ENCODE measurements at regions not wholly inside any gene's neighbourhood (a gene's known extent, or its start where the extent isn't known, plus 50 kb on each side); places are given as distances from the start of the nearest gene placed in this dataset.

GRCh38 chr5:92364986-92365550, 982.0 kb upstream of the ARRDC3 start:
- peaks cover 0 to 3% of the 10 kb centered on the region in 2 experiments for H3K9me3 ChIP-seq (ENCODE audit: control insufficient read depth in 2 of 2, low read length in 2 of 2)
- no peak overlapping the region for H3K4me3 ChIP-seq (ENCODE audit: low read depth, low read length)
- ATAC-seq (ENCODE audit: low read depth in 2 of 2) = no peak
- no peaks in the 10 kb centered on the region for H3K27me3 Mint-ChIP-seq
- H3K36me3 ChIP-seq (ENCODE audit: control insufficient read depth, insufficient read depth, low read length) = no peaks in the 10 kb centered on the region
- peaks cover 2 to 16% (median 6%) of the 10 kb centered on the region in 7 donors for H3K9me3 Mint-ChIP-seq
- no peaks in the 10 kb centered on the region for H3K4me1 Mint-ChIP-seq
- H3K27ac Mint-ChIP-seq = no peak overlapping the region
- no peak for DNase-seq
- no peak overlapping the region for H3K4me3 Mint-ChIP-seq
- no peaks in the 10 kb centered on the region for H3K4me1 ChIP-seq (ENCODE audit: control insufficient read depth, insufficient read depth, low read length, poor library complexity, severe bottlenecking)
- no peaks in the 10 kb centered on the region for H3K27me3 ChIP-seq (ENCODE audit: control insufficient read depth, insufficient read depth, low read length)
- H3K27ac ChIP-seq (ENCODE audit: insufficient read depth, low read length, poor library complexity, severe bottlenecking) = no peak overlapping the region
- no peaks in the 10 kb centered on the region for H3K36me3 Mint-ChIP-seq

GRCh38 chr5:92353107-92354030, 970.3 kb upstream of the ARRDC3 start:
- Histone ChIP-seq H3K36me3 (ENCODE audit: control insufficient read depth, insufficient read depth, low read length) (no peaks in the 10 kb centered on the region), H3K4me1 (ENCODE audit: control insufficient read depth, insufficient read depth, low read length, poor library complexity, severe bottlenecking) (no peaks in the 10 kb centered on the region), H3K27me3 (ENCODE audit: control insufficient read depth, insufficient read depth, low read length) (no peaks in the 10 kb centered on the region), H3K9me3 (ENCODE audit: control insufficient read depth in 2 of 2, low read length in 2 of 2) (no peaks in the 10 kb centered on the region), H3K4me3 (ENCODE audit: low read depth, low read length) (no peak overlapping the region), H3K27ac (ENCODE audit: insufficient read depth, low read length, poor library complexity, severe bottlenecking) (no peak overlapping the region)
- H3K36me3 Mint-ChIP-seq = no peaks in the 10 kb centered on the region
- peaks cover 4 to 19% (median 8%) of the 10 kb centered on the region in 7 donors for H3K9me3 Mint-ChIP-seq
- no peak overlapping the region for H3K27ac Mint-ChIP-seq
- DNase-seq (no peak), ATAC-seq (ENCODE audit: low read depth in 2 of 2) (no peak)
- H3K4me1 Mint-ChIP-seq = no peaks in the 10 kb centered on the region
- no peak overlapping the region for H3K4me3 Mint-ChIP-seq
- no peaks in the 10 kb centered on the region for H3K27me3 Mint-ChIP-seq

- Mint-ChIP-seq H3K27me3 (no peaks in the 10 kb centered on the region), H3K36me3 (no peaks in the 10 kb centered on the region), H3K9me3 (peaks cover 0 to 5% (median 2%) of the 10 kb centered on the region in 7 donors), H3K4me3 (no peak overlapping the region), H3K4me1 (no peaks in the 10 kb centered on the region), H3K27ac (no peak overlapping the region)
- H3K4me1 ChIP-seq (ENCODE audit: control insufficient read depth, insufficient read depth, low read length, poor library complexity, severe bottlenecking) = no peaks in the 10 kb centered on the region
- H3K9me3 ChIP-seq (ENCODE audit: control insufficient read depth in 2 of 2, low read length in 2 of 2) = no peaks in the 10 kb centered on the region
- H3K27me3 ChIP-seq (ENCODE audit: control insufficient read depth, insufficient read depth, low read length) = no peaks in the 10 kb centered on the region
- no peak overlapping the region for H3K4me3 ChIP-seq (ENCODE audit: low read depth, low read length)
- no peak overlapping the region for H3K27ac ChIP-seq (ENCODE audit: insufficient read depth, low read length, poor library complexity, severe bottlenecking)
- DNase-seq (no peak), ATAC-seq (ENCODE audit: low read depth in 2 of 2) (no peak)
- no peaks in the 10 kb centered on the region for H3K36me3 ChIP-seq (ENCODE audit: control insufficient read depth, insufficient read depth, low read length)
Measured at GRCh38 chr5:92337772-92338234, 954.7 kb upstream of the ARRDC3 start.

GRCh38 chr5:92332039-92332438, 948.9 kb upstream of the ARRDC3 start:
- no peaks in the 10 kb centered on the region for H3K27me3 Mint-ChIP-seq
- Histone ChIP-seq H3K4me1 (ENCODE audit: control insufficient read depth, insufficient read depth, low read length, poor library complexity, severe bottlenecking) (no peaks in the 10 kb centered on the region), H3K27me3 (ENCODE audit: control insufficient read depth, insufficient read depth, low read length) (no peaks in the 10 kb centered on the region), H3K36me3 (ENCODE audit: control insufficient read depth, insufficient read depth, low read length) (no peaks in the 10 kb centered on the region), H3K9me3 (ENCODE audit: control insufficient read depth in 2 of 2, low read length in 2 of 2) (no peaks in the 10 kb centered on the region), H3K27ac (ENCODE audit: insufficient read depth, low read length, poor library complexity, severe bottlenecking) (no peak overlapping the region), H3K4me3 (ENCODE audit: low read depth, low read length) (no peak overlapping the region)
- H3K27ac Mint-ChIP-seq = no peak overlapping the region
- H3K9me3 Mint-ChIP-seq = peaks cover 0 to 4% (median 2%) of the 10 kb centered on the region in 7 donors
- no peak for DNase-seq
- no peaks in the 10 kb centered on the region for H3K4me1 Mint-ChIP-seq
- no peak for ATAC-seq (ENCODE audit: low read depth in 2 of 2)
- no peaks in the 10 kb centered on the region for H3K36me3 Mint-ChIP-seq
- no peak overlapping the region for H3K4me3 Mint-ChIP-seq

- H3K4me3 Mint-ChIP-seq = no peak overlapping the region
- H3K36me3 Mint-ChIP-seq = no peaks in the 10 kb centered on the region
- H3K4me1 ChIP-seq (ENCODE audit: control insufficient read depth, insufficient read depth, low read length, poor library complexity, severe bottlenecking) = no peaks in the 10 kb centered on the region
- DNase-seq (no peak), ATAC-seq (ENCODE audit: low read depth in 2 of 2) (no peak)
- no peaks in the 10 kb centered on the region for H3K27me3 ChIP-seq (ENCODE audit: control insufficient read depth, insufficient read depth, low read length)
- H3K9me3 ChIP-seq (ENCODE audit: control insufficient read depth in 2 of 2, low read length in 2 of 2) = no peaks in the 10 kb centered on the region
- no peak overlapping the region for H3K27ac ChIP-seq (ENCODE audit: insufficient read depth, low read length, poor library complexity, severe bottlenecking)
- H3K36me3 ChIP-seq (ENCODE audit: control insufficient read depth, insufficient read depth, low read length) = no peaks in the 10 kb centered on the region
- no peak overlapping the region for H3K4me3 ChIP-seq (ENCODE audit: low read depth, low read length)
- no peaks in the 10 kb centered on the region for H3K4me1 Mint-ChIP-seq
- no peak overlapping the region for H3K27ac Mint-ChIP-seq
- H3K27me3 Mint-ChIP-seq = no peaks in the 10 kb centered on the region
- peaks cover 0 to 4% (median 0%) of the 10 kb centered on the region in 7 donors for H3K9me3 Mint-ChIP-seq
Measured at GRCh38 chr5:92330365-92330764, 947.2 kb upstream of the ARRDC3 start.

- H3K27me3 ChIP-seq (ENCODE audit: control insufficient read depth, insufficient read depth, low read length) = no peaks in the 10 kb centered on the region
- H3K9me3 ChIP-seq (ENCODE audit: control insufficient read depth in 2 of 2, low read length in 2 of 2) = no peaks in the 10 kb centered on the region
- H3K4me3 Mint-ChIP-seq = no peak overlapping the region
- H3K4me1 ChIP-seq (ENCODE audit: control insufficient read depth, insufficient read depth, low read length, poor library complexity, severe bottlenecking) = no peaks in the 10 kb centered on the region
- no peak overlapping the region for H3K4me3 ChIP-seq (ENCODE audit: low read depth, low read length)
- H3K36me3 Mint-ChIP-seq = no peaks in the 10 kb centered on the region
- no peaks in the 10 kb centered on the region for H3K27me3 Mint-ChIP-seq
- H3K9me3 Mint-ChIP-seq = peaks cover 0 to 4% (median 0%) of the 10 kb centered on the region in 7 donors
- H3K4me1 Mint-ChIP-seq = no peaks in the 10 kb centered on the region
- DNase-seq (no peak), ATAC-seq (ENCODE audit: low read depth in 2 of 2) (no peak)
- no peaks in the 10 kb centered on the region for H3K36me3 ChIP-seq (ENCODE audit: control insufficient read depth, insufficient read depth, low read length)
- H3K27ac ChIP-seq (ENCODE audit: insufficient read depth, low read length, poor library complexity, severe bottlenecking) = no peak overlapping the region
- H3K27ac Mint-ChIP-seq = no peak overlapping the region
Measured at GRCh38 chr5:92329759-92330158, 946.6 kb upstream of the ARRDC3 start.

GRCh38 chr5:92328584-92329259, 945.6 kb upstream of the ARRDC3 start:
- Mint-ChIP-seq H3K27ac (no peak overlapping the region), H3K4me3 (no peak overlapping the region), H3K36me3 (no peaks in the 10 kb centered on the region), H3K9me3 (peaks cover 0 to 4% (median 0%) of the 10 kb centered on the region in 7 donors), H3K4me1 (no peaks in the 10 kb centered on the region), H3K27me3 (no peaks in the 10 kb centered on the region)
- DNase-seq = no peak
- Histone ChIP-seq H3K27ac (ENCODE audit: insufficient read depth, low read length, poor library complexity, severe bottlenecking) (no peak overlapping the region), H3K4me3 (ENCODE audit: low read depth, low read length) (no peak overlapping the region), H3K4me1 (ENCODE audit: control insufficient read depth, insufficient read depth, low read length, poor library complexity, severe bottlenecking) (no peaks in the 10 kb centered on the region), H3K36me3 (ENCODE audit: control insufficient read depth, insufficient read depth, low read length) (no peaks in the 10 kb centered on the region), H3K9me3 (ENCODE audit: control insufficient read depth in 2 of 2, low read length in 2 of 2) (no peaks in the 10 kb centered on the region), H3K27me3 (ENCODE audit: control insufficient read depth, insufficient read depth, low read length) (no peaks in the 10 kb centered on the region)
- no peak for ATAC-seq (ENCODE audit: low read depth in 2 of 2)

Data from CD4-positive, CD25-positive, alpha-beta regulatory T cell (primary cell).